WTC11 (cell line): ENCODE measurements at regions not wholly inside any gene's neighbourhood (a gene's known extent, or its start where the extent isn't known, plus 50 kb on each side); places are given as distances from the start of the nearest gene placed in this dataset.

Experiments
- ATAC-seq: fragments of 200-7000 bp; cut with Tn5 transposase; 2 replicates; pipeline ENCODE4 v1.10.0; 2021; ENCODE audit warnings: mild to moderate bottlenecking, moderate library complexity
- CTCF ChIA-PET: fragments of 300-600 bp; sonication (Branson Sonifier 250); formaldehyde crosslinking; loops from one replicate; lab custom pipeline; 2021; ENCODE audit warnings: antibody characterized with exemption; lab: Charles Lee
- POLR2A ChIA-PET: fragments of 350-600 bp; sonication (Branson Sonifier 250); formaldehyde crosslinking; loops from one replicate; lab custom pipeline; 2021; ENCODE audit warnings: antibody characterized with exemption; lab: Charles Lee
- DNase-seq: peaks from one replicate; pipeline ENCODE4 v3.0.0; 2021; ENCODE audit warnings: low spot score
- H3K27ac Mint-ChIP-seq: 2 replicates; pipeline ENCODE4 v1.8.0; 2021; ENCODE audit warnings: mixed read lengths
- H3K27me3 Mint-ChIP-seq: 2 replicates; pipeline ENCODE4 v1.8.0; 2021; ENCODE audit warnings: low read depth, mild to moderate bottlenecking, moderate library complexity, mixed read lengths
- H3K36me3 Mint-ChIP-seq: 2 replicates; pipeline ENCODE4 v1.8.0; 2021; ENCODE audit warnings: mixed read lengths
- H3K4me1 Mint-ChIP-seq: 2 replicates; pipeline ENCODE4 v1.8.0; 2022; ENCODE audit warnings: mixed read lengths
- H3K4me3 Mint-ChIP-seq: 2 replicates; pipeline ENCODE4 v1.8.0; 2021; ENCODE audit warnings: mild to moderate bottlenecking, moderate library complexity, mixed read lengths
- H3K9me3 Mint-ChIP-seq: 2 replicates; pipeline ENCODE4 v1.8.0; 2021; ENCODE audit warnings: mixed read lengths
- CBFB ChIP-seq: sonication (generic); formaldehyde crosslinking; IDR thresholded peaks from 2 replicates; pipeline ENCODE4 v1.8.1; 2022; ENCODE audit warnings: mild to moderate bottlenecking, low read depth, missing genetic modification reagents
- ESRRA ChIP-seq: sonication (generic); formaldehyde crosslinking; IDR thresholded peaks from 2 replicates; pipeline ENCODE4 v1.8.1; 2022; ENCODE audit warnings: mild to moderate bottlenecking, missing genetic modification reagents, borderline replicate concordance
- HMGXB4 ChIP-seq: sonication (generic); formaldehyde crosslinking; IDR thresholded peaks from 2 replicates; pipeline ENCODE4 v1.8.1; 2023; ENCODE audit warnings: mild to moderate bottlenecking, moderate library complexity, missing genetic modification reagents
- MYBL2 ChIP-seq: sonication (generic); formaldehyde crosslinking; IDR thresholded peaks from 2 replicates; pipeline ENCODE4 v1.8.1; 2023; ENCODE audit warnings: mild to moderate bottlenecking, moderate library complexity, missing genetic modification reagents
- NFATC4 ChIP-seq: fragments of 250-450 bp; sonication (Bioruptor Pico); IDR thresholded peaks from 2 replicates; pipeline ENCODE4 v1.9.0; 2021; ENCODE audit warnings: mild to moderate bottlenecking
- NFE2L1 ChIP-seq: sonication (generic); formaldehyde crosslinking; IDR thresholded peaks from 2 replicates; pipeline ENCODE4 v1.8.1; 2023; ENCODE audit warnings: missing genetic modification reagents
- TCF7 ChIP-seq: sonication (generic); formaldehyde crosslinking; IDR thresholded peaks from 2 replicates; pipeline ENCODE4 v1.8.0; 2022; ENCODE audit warnings: mild to moderate bottlenecking, low read depth, missing genetic modification reagents, moderate library complexity
- ZNF219 ChIP-seq: sonication (generic); formaldehyde crosslinking; IDR thresholded peaks from 2 replicates; pipeline ENCODE4 v1.8.0; 2023; ENCODE audit warnings: missing genetic modification reagents, mild to moderate bottlenecking, borderline replicate concordance
- ZNF423 ChIP-seq: fragments of 250-450 bp; sonication (Bioruptor Pico); IDR thresholded peaks from 2 replicates; pipeline ENCODE4 v2.1.2; 2022; ENCODE audit warnings: mild to moderate bottlenecking, moderate library complexity
- ZSCAN18 ChIP-seq: fragments of 250-450 bp; sonication (Bioruptor Pico); IDR thresholded peaks from 2 replicates; pipeline ENCODE4 v2.1.2; 2022; ENCODE audit warnings: mild to moderate bottlenecking, moderate library complexity
- TF ChIP-seq, protein P1 (sequence below): fragments of 250-450 bp; sonication (Bioruptor Pico); IDR thresholded peaks from 2 replicates; pipeline ENCODE4 v1.9.0; 2021; ENCODE audit warnings: mild to moderate bottlenecking
- TF ChIP-seq, protein P2 (sequence below): sonication (generic); formaldehyde crosslinking; IDR thresholded peaks from 2 replicates; pipeline ENCODE4 v1.8.1; 2023; ENCODE audit warnings: mild to moderate bottlenecking, missing genetic modification reagents, moderate library complexity
- TF ChIP-seq, protein P3 (sequence below): sonication (generic); formaldehyde crosslinking; IDR thresholded peaks from 2 replicates; pipeline ENCODE4 v1.8.0; 2022; ENCODE audit warnings: missing genetic modification reagents
- TF ChIP-seq, protein P4 (sequence below): sonication (generic); formaldehyde crosslinking; IDR thresholded peaks from 2 replicates; pipeline ENCODE4 v1.8.1; 2022; ENCODE audit warnings: mild to moderate bottlenecking, moderate library complexity, missing genetic modification reagents
- TF ChIP-seq, protein P5 (sequence below): sonication (generic); formaldehyde crosslinking; IDR thresholded peaks from 2 replicates; pipeline ENCODE4 v1.8.1; 2023; ENCODE audit warnings: mild to moderate bottlenecking, missing genetic modification reagents

GRCh38 chr3:83863380-83863779, 1095.4 kb upstream of the CADM2 start (continued):
- TF ChIP-seq, protein P1, sequence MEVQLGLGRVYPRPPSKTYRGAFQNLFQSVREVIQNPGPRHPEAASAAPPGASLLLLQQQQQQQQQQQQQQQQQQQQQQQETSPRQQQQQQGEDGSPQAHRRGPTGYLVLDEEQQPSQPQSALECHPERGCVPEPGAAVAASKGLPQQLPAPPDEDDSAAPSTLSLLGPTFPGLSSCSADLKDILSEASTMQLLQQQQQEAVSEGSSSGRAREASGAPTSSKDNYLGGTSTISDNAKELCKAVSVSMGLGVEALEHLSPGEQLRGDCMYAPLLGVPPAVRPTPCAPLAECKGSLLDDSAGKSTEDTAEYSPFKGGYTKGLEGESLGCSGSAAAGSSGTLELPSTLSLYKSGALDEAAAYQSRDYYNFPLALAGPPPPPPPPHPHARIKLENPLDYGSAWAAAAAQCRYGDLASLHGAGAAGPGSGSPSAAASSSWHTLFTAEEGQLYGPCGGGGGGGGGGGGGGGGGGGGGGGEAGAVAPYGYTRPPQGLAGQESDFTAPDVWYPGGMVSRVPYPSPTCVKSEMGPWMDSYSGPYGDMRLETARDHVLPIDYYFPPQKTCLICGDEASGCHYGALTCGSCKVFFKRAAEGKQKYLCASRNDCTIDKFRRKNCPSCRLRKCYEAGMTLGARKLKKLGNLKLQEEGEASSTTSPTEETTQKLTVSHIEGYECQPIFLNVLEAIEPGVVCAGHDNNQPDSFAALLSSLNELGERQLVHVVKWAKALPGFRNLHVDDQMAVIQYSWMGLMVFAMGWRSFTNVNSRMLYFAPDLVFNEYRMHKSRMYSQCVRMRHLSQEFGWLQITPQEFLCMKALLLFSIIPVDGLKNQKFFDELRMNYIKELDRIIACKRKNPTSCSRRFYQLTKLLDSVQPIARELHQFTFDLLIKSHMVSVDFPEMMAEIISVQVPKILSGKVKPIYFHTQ (CRISPR knock-in tag): no peak

GRCh38 chr3:83868909-83869567, 1089.8 kb upstream of the CADM2 start:
- no peak overlapping the region for H3K4me3 Mint-ChIP-seq
- H3K27ac Mint-ChIP-seq: no peak overlapping the region
- ChIA-PET CTCF (no interaction called here), POLR2A (no interaction called here)
- TF ChIP-seq ESRRA (CRISPR knock-in tag) (no peak), ZSCAN18 (no peak), NFATC4 (CRISPR knock-in tag) (no peak), NFE2L1 (CRISPR knock-in tag) (no peak), ZNF219 (CRISPR knock-in tag) (no peak), TCF7 (CRISPR knock-in tag) (no peak)
- TF ChIP-seq, protein P2, sequence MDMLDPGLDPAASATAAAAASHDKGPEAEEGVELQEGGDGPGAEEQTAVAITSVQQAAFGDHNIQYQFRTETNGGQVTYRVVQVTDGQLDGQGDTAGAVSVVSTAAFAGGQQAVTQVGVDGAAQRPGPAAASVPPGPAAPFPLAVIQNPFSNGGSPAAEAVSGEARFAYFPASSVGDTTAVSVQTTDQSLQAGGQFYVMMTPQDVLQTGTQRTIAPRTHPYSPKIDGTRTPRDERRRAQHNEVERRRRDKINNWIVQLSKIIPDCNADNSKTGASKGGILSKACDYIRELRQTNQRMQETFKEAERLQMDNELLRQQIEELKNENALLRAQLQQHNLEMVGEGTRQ (CRISPR knock-in tag): no peak
- TF ChIP-seq, protein P3, sequence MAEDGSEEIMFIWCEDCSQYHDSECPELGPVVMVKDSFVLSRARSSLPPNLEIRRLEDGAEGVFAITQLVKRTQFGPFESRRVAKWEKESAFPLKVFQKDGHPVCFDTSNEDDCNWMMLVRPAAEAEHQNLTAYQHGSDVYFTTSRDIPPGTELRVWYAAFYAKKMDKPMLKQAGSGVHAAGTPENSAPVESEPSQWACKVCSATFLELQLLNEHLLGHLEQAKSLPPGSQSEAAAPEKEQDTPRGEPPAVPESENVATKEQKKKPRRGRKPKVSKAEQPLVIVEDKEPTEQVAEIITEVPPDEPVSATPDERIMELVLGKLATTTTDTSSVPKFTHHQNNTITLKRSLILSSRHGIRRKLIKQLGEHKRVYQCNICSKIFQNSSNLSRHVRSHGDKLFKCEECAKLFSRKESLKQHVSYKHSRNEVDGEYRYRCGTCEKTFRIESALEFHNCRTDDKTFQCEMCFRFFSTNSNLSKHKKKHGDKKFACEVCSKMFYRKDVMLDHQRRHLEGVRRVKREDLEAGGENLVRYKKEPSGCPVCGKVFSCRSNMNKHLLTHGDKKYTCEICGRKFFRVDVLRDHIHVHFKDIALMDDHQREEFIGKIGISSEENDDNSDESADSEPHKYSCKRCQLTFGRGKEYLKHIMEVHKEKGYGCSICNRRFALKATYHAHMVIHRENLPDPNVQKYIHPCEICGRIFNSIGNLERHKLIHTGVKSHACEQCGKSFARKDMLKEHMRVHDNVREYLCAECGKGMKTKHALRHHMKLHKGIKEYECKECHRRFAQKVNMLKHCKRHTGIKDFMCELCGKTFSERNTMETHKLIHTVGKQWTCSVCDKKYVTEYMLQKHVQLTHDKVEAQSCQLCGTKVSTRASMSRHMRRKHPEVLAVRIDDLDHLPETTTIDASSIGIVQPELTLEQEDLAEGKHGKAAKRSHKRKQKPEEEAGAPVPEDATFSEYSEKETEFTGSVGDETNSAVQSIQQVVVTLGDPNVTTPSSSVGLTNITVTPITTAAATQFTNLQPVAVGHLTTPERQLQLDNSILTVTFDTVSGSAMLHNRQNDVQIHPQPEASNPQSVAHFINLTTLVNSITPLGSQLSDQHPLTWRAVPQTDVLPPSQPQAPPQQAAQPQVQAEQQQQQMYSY (CRISPR knock-in tag): no peak
- TF ChIP-seq, protein P4, sequence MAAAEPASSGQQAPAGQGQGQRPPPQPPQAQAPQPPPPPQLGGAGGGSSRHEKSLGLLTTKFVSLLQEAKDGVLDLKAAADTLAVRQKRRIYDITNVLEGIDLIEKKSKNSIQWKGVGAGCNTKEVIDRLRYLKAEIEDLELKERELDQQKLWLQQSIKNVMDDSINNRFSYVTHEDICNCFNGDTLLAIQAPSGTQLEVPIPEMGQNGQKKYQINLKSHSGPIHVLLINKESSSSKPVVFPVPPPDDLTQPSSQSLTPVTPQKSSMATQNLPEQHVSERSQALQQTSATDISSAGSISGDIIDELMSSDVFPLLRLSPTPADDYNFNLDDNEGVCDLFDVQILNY (CRISPR knock-in tag): no peak
- TF ChIP-seq, protein P5, sequence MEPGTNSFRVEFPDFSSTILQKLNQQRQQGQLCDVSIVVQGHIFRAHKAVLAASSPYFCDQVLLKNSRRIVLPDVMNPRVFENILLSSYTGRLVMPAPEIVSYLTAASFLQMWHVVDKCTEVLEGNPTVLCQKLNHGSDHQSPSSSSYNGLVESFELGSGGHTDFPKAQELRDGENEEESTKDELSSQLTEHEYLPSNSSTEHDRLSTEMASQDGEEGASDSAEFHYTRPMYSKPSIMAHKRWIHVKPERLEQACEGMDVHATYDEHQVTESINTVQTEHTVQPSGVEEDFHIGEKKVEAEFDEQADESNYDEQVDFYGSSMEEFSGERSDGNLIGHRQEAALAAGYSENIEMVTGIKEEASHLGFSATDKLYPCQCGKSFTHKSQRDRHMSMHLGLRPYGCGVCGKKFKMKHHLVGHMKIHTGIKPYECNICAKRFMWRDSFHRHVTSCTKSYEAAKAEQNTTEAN (CRISPR knock-in tag): no peak
- DNase-seq (no peak), ATAC-seq (no peak)
- no peaks in the 10 kb centered on the region for H3K4me1 Mint-ChIP-seq
- no peaks in the 10 kb centered on the region; the same call in 1 of the 2 replicates for H3K36me3 Mint-ChIP-seq
- peaks cover 3% of the 10 kb centered on the region for H3K9me3 Mint-ChIP-seq
- H3K27me3 Mint-ChIP-seq: no peaks in the 10 kb centered on the region

DNA sequence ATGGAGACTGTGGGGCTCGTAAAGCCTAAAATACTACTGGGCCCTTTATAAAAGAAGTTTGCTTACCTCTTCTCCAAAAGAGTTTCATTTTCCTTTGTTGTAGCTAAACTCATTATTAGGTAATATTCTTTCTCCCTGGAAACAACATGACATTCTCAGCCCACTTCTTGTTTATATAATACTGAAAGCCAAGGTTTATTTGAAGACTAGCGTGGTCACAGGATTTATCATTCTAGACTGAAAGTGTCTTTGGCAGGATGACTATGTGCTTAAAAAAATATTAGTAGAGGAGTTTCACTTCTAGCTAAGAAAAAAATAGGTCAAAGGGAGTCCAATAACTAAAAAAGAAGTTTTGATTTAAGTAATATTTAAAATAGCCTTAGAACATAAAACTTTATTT, 1085.2 kb upstream of the CADM2 start:
- no peak overlapping the region for H3K27ac Mint-ChIP-seq
- ChIA-PET CTCF (no interaction called here), POLR2A (no interaction called here)
- H3K9me3 Mint-ChIP-seq: peaks cover 17% of the 10 kb centered on the region
- no peak for ATAC-seq
- DNase-seq: no peak
- H3K36me3 Mint-ChIP-seq: peaks cover 16% of the 10 kb centered on the region
- H3K4me3 Mint-ChIP-seq: no peak overlapping the region
- TF ChIP-seq CBFB (no peak), MYBL2 (CRISPR knock-in tag) (no peak), HMGXB4 (CRISPR knock-in tag) (no peak), ZNF423 (no peak)
- no peaks in the 10 kb centered on the region for H3K27me3 Mint-ChIP-seq
- H3K4me1 Mint-ChIP-seq: 0 out of 2 replicates have a peak, but pooled peaks cover 6% of the 10 kb centered on the region
